GM21515 (cell line): ENCODE measurements at regions not wholly inside any gene's neighbourhood (a gene's known extent, or its start where the extent isn't known, plus 50 kb on each side); places are given as distances from the start of the nearest gene placed in this dataset.

ENCODE experiments used
- ATAC-seq: cut with Tn5 transposase; IDR thresholded peaks from one replicate; pipeline ENCODE4 v1.9.1; 2021; ENCODE audit not compliant: unreplicated experiment

GRCh38 chr16:85354686-85355514, 242.6 kb upstream of the CIBAR2 start:
- no peak for ATAC-seq

GRCh38 chr16:85355515-85355837, 243.2 kb upstream of the CIBAR2 start:
- ATAC-seq = no peak

GRCh38 chr16:85356157-85356556, 243.9 kb upstream of the CIBAR2 start:
- ATAC-seq = no peak

- no peak for ATAC-seq
These were observed 245.1 kb upstream of the CIBAR2 start for GRCh38 chr16:85357323-85357722.

GRCh38 chr16:85357924-85358505, 245.7 kb upstream of the CIBAR2 start:
- no peak for ATAC-seq

- ATAC-seq = no peak
These were observed 246.5 kb upstream of the CIBAR2 start for GRCh38 chr16:85358704-85359146.

GRCh38 chr16:85359147-85359822, 247.0 kb upstream of the CIBAR2 start:
- ATAC-seq = no peak

GRCh38 chr16:85360323-85361277, 248.3 kb upstream of the CIBAR2 start:
- no peak for ATAC-seq

- ATAC-seq = no peak
These were observed 249.3 kb upstream of the CIBAR2 start for GRCh38 chr16:85361441-85362118.

- no peak for ATAC-seq
These were observed 250.2 kb upstream of the CIBAR2 start for GRCh38 chr16:85362443-85362842.

GRCh38 chr16:85363427-85363826, 249.7 kb upstream of the GSE1 start:
- ATAC-seq = no peak

GRCh38 chr16:85363881-85364280, 249.2 kb upstream of the GSE1 start:
- ATAC-seq = no peak

- no peak for ATAC-seq
These were observed 248.6 kb upstream of the GSE1 start for GRCh38 chr16:85364323-85365040.

GRCh38 chr16:85365120-85365519, 248.0 kb upstream of the GSE1 start:
- no peak for ATAC-seq

GRCh38 chr16:85366031-85366763, 246.9 kb upstream of the GSE1 start:
- no peak for ATAC-seq

GRCh38 chr16:85367485-85367884, 245.6 kb upstream of the GSE1 start:
- ATAC-seq = no peak

GRCh38 chr16:85369060-85369459, 244.1 kb upstream of the GSE1 start:
- no peak for ATAC-seq

GRCh38 chr16:85369741-85370528, 243.2 kb upstream of the GSE1 start:
- ATAC-seq = no peak
